ENCODE measurements at regions not wholly inside any gene's neighbourhood (a gene's known extent, or its start where the extent isn't known, plus 50 kb on each side); places are given as distances from the start of the nearest gene placed in this dataset.
"Not testable (repeated sequence)": the region's sequence is repeated elsewhere in the genome, so short reads cannot be mapped to it uniquely, and the experiment has no call there.

DNA sequence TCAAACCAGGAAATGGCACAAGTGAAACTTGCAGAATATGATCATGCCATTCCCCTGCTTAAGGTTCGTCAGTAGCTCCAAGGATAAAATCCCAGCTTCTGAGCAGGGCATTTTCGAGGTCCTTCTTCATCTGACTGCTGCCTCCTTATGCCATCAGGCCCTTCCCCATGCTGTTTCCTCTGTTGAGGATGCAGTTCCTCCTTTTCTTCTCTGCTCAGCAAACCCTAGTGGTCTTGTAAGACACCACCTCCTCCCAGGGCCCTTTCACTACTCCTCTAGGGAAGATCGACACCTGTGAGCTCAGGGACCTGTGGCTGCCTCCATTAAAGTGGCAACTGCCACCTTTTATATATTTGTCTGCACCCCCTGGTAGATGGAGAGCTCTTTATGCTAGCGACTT lies 62.1 kb upstream of the JUN start:
- Histone ChIP-seq H3K9ac (ENCODE audit: insufficient read length, low read depth) (no peak overlapping the region), H3K4me1 (ENCODE audit: insufficient read depth, insufficient read length) (peaks cover 5% of the 10 kb centered on the region), H3K36me3 (ENCODE audit: insufficient read depth, insufficient read length, low read length) (no peaks in the 10 kb centered on the region), H3K9me3 (ENCODE audit: insufficient read depth, low read length) (no peaks in the 10 kb centered on the region), H3K27me3 (ENCODE audit: insufficient read depth, insufficient read length) (no peaks in the 10 kb centered on the region), H3K4me3 (ENCODE audit: insufficient read length, low read depth) (no peak overlapping the region)
- no peak for TF ChIP-seq ZNF274 (IDR thresholded peaks at IDR 0.05; ENCODE audit: low read depth, low read length)
- no peak for TF ChIP-seq YY1 (IDR thresholded peaks at IDR 0.05; ENCODE audit: insufficient read depth, insufficient read length)
- no peak for TF ChIP-seq SUZ12 (IDR thresholded peaks at IDR 0.05; ENCODE audit: extremely low read depth, insufficient read depth, insufficient read length)
- DNase-seq (ENCODE audit: low read depth, low spot score): no peak

DNA sequence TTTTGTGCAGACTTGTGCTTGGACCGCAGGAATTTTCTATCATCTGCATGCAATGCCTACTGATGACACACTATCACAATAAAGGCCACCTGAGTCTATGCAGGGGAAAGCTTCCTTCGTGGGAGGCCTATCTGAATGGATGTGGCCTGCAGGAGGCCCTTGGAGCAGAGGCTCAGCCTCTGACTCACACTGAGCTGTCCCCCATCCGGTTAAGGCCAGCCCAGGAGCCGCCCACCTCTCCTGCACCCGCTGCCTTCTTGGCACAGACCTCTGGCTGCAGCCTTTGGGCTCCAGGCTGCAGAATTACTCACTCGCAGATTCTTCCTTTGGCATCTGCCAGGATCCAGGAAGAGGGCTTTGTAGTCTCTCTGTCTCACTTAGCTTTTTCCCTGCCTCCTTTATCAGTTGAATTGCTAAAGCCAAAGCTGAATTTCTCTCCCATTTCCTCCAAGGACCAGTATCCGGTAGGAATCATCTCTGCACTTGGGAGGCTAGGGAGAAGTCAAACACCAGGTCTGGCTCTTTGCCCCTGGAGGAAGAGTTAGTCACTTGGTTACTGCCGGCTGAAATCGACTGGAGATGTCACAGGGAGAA lies 65.1 kb upstream of the JUN start:
- Histone ChIP-seq H3K27me3 (ENCODE audit: insufficient read depth, insufficient read length) (no peaks in the 10 kb centered on the region), H3K9ac (ENCODE audit: insufficient read length, low read depth) (no peak overlapping the region), H3K4me3 (ENCODE audit: insufficient read length, low read depth) (no peak overlapping the region), H3K4me1 (ENCODE audit: insufficient read depth, insufficient read length) (peaks cover 5% of the 10 kb centered on the region), H3K9me3 (ENCODE audit: insufficient read depth, low read length) (no peaks in the 10 kb centered on the region), H3K36me3 (ENCODE audit: insufficient read depth, insufficient read length, low read length) (no peaks in the 10 kb centered on the region)
- no peak for TF ChIP-seq ZNF274 (IDR thresholded peaks at IDR 0.05; ENCODE audit: low read depth, low read length)
- TF ChIP-seq SUZ12 (IDR thresholded peaks at IDR 0.05; ENCODE audit: extremely low read depth, insufficient read depth, insufficient read length): no peak
- TF ChIP-seq YY1 (IDR thresholded peaks at IDR 0.05; ENCODE audit: insufficient read depth, insufficient read length): no peak
- DNase-seq (ENCODE audit: low read depth, low spot score): peak; percentile 36

DNA sequence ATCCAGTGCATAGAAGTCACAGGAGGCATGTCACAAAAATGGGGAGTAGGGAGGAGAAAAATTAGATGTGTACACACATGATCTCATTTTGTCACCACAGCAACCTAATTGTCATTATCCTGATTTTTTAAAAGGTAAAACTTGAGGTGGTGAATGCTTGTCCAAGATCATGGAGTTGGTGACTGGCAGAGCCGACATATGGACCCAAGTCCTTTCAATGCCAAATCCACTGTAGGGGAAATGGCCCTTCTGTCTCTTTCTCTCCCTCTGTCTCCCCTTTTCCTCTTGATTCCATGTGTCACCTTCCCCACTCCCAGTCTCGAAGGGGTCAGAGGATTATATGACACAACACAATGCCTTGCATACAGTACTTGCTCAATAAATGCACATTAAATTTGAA lies 65.7 kb upstream of the JUN start:
- Histone ChIP-seq H3K9me3 (ENCODE audit: insufficient read depth, low read length) (no peaks in the 10 kb centered on the region), H3K9ac (ENCODE audit: insufficient read length, low read depth) (no peak overlapping the region), H3K4me1 (ENCODE audit: insufficient read depth, insufficient read length) (peaks cover 5% of the 10 kb centered on the region), H3K4me3 (ENCODE audit: insufficient read length, low read depth) (no peak overlapping the region), H3K27me3 (ENCODE audit: insufficient read depth, insufficient read length) (no peaks in the 10 kb centered on the region), H3K36me3 (ENCODE audit: insufficient read depth, insufficient read length, low read length) (no peaks in the 10 kb centered on the region)
- no peak for DNase-seq (ENCODE audit: low read depth, low spot score)
- TF ChIP-seq SUZ12 (IDR thresholded peaks at IDR 0.05; ENCODE audit: extremely low read depth, insufficient read depth, insufficient read length) (no peak), YY1 (IDR thresholded peaks at IDR 0.05; ENCODE audit: insufficient read depth, insufficient read length) (no peak), ZNF274 (IDR thresholded peaks at IDR 0.05; ENCODE audit: low read depth, low read length) (no peak)

DNA sequence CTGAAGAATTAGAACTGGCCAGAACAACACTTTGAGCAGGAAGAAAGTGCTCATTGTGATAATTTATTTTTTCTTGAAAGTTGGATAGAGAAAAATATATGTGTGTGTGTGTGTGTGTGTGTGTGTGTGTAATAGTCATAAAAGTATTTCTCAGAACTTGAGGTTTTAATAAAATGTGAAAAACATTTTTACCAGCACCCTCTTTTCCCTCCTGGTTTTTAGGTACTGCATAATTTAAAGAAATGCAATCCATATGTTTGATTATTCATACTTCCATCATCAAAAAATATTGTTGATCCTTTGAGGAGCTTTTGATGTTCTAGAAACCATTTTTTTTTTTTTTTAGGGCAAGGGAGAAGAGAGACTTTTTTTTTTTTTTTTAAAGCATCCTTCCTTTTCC lies 66.8 kb upstream of the JUN start:
- Histone ChIP-seq H3K9ac (ENCODE audit: insufficient read length, low read depth) (no peak overlapping the region), H3K4me1 (ENCODE audit: insufficient read depth, insufficient read length) (peaks cover 5% of the 10 kb centered on the region), H3K9me3 (ENCODE audit: insufficient read depth, low read length) (no peaks in the 10 kb centered on the region), H3K4me3 (ENCODE audit: insufficient read length, low read depth) (no peak overlapping the region), H3K27me3 (ENCODE audit: insufficient read depth, insufficient read length) (no peaks in the 10 kb centered on the region), H3K36me3 (ENCODE audit: insufficient read depth, insufficient read length, low read length) (no peaks in the 10 kb centered on the region)
- no peak for DNase-seq (ENCODE audit: low read depth, low spot score)
- no peak for TF ChIP-seq SUZ12 (IDR thresholded peaks at IDR 0.05; ENCODE audit: extremely low read depth, insufficient read depth, insufficient read length)
- no peak for TF ChIP-seq ZNF274 (IDR thresholded peaks at IDR 0.05; ENCODE audit: low read depth, low read length)

DNA sequence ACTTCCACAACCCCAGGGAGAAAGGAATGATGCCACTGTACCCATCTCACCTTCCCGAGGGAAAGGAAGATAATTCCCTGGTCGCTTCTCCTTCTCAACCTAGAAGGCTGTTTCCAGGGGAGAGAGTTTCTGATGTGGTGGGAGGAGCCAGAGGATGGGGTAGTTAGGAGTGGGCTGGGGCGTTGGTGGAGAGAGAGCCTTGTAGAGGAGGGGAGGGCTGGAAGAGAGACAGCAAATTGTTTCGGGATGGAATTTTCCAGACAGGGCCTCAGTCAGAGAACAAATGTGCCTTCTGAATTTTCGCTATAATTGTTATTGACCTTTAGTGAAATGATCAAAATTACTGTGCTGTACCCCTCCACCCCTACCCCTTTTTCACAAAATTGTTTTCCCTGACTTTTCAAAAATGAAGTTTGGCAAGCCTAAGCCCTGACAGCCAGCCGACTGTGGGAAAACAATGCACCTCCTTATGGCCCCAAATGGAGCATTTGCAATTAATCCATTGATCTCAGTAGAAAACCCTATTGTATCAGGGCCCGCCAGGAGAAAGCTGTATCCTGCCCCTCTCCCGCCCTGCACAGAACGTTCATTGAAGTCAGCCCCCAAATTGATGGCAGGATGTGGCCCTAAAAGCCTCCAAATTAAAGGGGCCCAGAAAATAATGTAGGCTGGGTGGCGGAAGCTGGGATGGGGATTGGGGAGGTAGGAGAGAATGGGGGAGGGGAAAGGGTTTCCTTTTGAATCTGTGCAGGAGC lies 69.1 kb upstream of the JUN start:
- H3K9me3 ChIP-seq (ENCODE audit: insufficient read depth, low read length): no peaks in the 10 kb centered on the region
- no peak for DNase-seq (ENCODE audit: low read depth, low spot score)
- no peak for TF ChIP-seq YY1 (IDR thresholded peaks at IDR 0.05; ENCODE audit: insufficient read depth, insufficient read length)
- TF ChIP-seq ZNF274 (IDR thresholded peaks at IDR 0.05; ENCODE audit: low read depth, low read length): no peak
- no peak for TF ChIP-seq SUZ12 (IDR thresholded peaks at IDR 0.05; ENCODE audit: extremely low read depth, insufficient read depth, insufficient read length)
- H3K9ac ChIP-seq (ENCODE audit: insufficient read length, low read depth): no peak overlapping the region
- no peaks in the 10 kb centered on the region for H3K27me3 ChIP-seq (ENCODE audit: insufficient read depth, insufficient read length)
- peaks cover 5% of the 10 kb centered on the region for H3K4me1 ChIP-seq (ENCODE audit: insufficient read depth, insufficient read length)
- no peak overlapping the region for H3K4me3 ChIP-seq (ENCODE audit: insufficient read length, low read depth)
- no peaks in the 10 kb centered on the region for H3K36me3 ChIP-seq (ENCODE audit: insufficient read depth, insufficient read length, low read length)

DNA sequence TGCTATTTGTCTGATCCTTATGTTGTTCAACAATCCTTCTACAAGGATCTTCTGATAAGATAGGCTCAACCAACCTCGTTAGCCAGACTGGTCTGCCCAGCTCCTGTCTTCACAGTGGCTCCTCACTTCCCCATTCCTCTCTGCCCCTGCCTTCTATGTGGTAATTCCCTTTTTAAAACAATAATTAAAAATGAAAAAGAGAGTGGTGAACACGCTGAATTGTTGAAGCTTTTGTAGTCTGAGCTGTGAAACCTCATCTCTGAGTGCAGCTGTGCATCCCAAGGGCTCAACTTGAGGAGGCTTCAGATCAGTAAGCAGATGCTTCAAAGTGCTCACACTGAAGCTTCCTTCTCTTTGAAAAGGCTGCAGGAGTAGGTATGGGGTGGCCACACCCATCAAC lies 70.7 kb upstream of the JUN start:
- Histone ChIP-seq H3K9ac (ENCODE audit: insufficient read length, low read depth) (no peak overlapping the region), H3K4me3 (ENCODE audit: insufficient read length, low read depth) (no peak overlapping the region), H3K4me1 (ENCODE audit: insufficient read depth, insufficient read length) (no peaks in the 10 kb centered on the region), H3K36me3 (ENCODE audit: insufficient read depth, insufficient read length, low read length) (no peaks in the 10 kb centered on the region), H3K27me3 (ENCODE audit: insufficient read depth, insufficient read length) (no peaks in the 10 kb centered on the region), H3K9me3 (ENCODE audit: insufficient read depth, low read length) (no peaks in the 10 kb centered on the region)
- no peak for TF ChIP-seq YY1 (IDR thresholded peaks at IDR 0.05; ENCODE audit: insufficient read depth, insufficient read length)
- no peak for TF ChIP-seq ZNF274 (IDR thresholded peaks at IDR 0.05; ENCODE audit: low read depth, low read length)
- TF ChIP-seq SUZ12 (IDR thresholded peaks at IDR 0.05; ENCODE audit: extremely low read depth, insufficient read depth, insufficient read length): no peak
- no peak for DNase-seq (ENCODE audit: low read depth, low spot score)

DNA sequence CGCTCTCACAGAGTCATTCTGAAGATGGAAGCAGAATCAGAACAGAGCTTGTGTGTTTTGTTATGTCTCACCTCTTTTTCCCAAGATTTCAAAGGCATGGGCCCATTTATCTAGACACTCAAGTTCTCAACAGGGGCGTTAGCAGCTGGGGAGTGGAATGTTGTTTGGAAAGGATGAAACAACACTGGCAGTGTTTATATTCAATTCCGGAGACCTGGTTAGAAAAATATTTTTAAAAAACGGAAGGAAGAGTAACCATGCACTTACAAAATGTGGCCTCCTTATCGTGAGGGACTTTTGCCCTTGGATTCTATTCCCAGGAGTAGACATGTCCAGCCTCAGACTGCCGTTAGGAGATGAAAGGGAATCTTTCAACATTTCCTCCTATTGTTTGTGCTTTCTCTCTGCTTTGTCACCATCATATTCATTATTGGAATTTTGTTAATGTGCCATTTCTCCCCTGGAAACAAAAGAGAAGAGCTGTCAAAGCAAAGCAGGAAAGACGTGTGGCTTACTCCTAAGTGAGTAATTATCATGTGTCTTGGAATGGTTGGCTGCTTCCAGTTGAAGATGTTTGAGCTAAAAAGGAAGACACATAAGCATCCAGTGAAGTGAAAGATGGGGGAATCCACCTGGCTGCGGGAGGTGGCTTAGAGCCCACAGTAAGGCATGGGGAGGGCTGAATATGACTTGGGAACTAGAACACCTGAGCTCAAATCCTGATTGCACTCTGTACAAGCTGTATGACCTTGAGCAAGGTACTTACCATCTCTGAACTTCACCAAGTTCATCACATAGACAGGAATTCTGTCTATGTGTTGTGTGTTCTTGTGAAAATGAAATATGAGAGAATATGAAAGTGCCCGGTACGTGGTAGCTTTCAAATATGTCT lies 71.7 kb upstream of the JUN start:
- TF ChIP-seq SUZ12 (IDR thresholded peaks at IDR 0.05; ENCODE audit: extremely low read depth, insufficient read depth, insufficient read length) (no peak), ZNF274 (IDR thresholded peaks at IDR 0.05; ENCODE audit: low read depth, low read length) (no peak), YY1 (IDR thresholded peaks at IDR 0.05; ENCODE audit: insufficient read depth, insufficient read length) (no peak)

DNA sequence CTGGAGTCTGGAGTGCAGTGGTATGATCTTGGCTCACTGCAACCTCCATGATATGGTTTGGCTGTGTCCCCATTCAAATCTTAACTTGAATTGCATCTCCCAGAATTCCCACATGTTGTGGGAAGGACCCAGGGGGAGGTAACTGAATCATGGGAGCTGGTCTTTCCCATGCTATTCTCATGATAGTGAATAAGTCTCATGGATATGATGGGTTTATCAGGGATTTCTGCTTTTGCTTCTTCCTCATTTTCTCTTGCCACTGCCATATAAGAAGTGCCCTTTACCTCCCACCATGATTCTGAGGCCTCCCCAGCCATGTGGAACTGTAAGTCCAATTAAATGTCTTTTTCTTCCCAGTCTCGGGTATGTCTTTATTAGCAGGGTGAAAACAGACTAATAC lies 72.4 kb upstream of the JUN start:
- not testable (repeated sequence) for H3K27me3 ChIP-seq (ENCODE audit: insufficient read depth, insufficient read length); DNase-seq (ENCODE audit: low read depth, low spot score); H3K4me1 ChIP-seq (ENCODE audit: insufficient read depth, insufficient read length); H3K36me3 ChIP-seq (ENCODE audit: insufficient read depth, insufficient read length, low read length); H3K9ac ChIP-seq (ENCODE audit: insufficient read length, low read depth); H3K9me3 ChIP-seq (ENCODE audit: insufficient read depth, low read length); H3K4me3 ChIP-seq (ENCODE audit: insufficient read length, low read depth)

More for the DNA sequence above, 71.7 kb upstream of the JUN start:
- H3K9ac ChIP-seq (ENCODE audit: insufficient read length, low read depth): no peak overlapping the region
- no peaks in the 10 kb centered on the region for H3K27me3 ChIP-seq (ENCODE audit: insufficient read depth, insufficient read length)
- H3K4me3 ChIP-seq (ENCODE audit: insufficient read length, low read depth): no peak overlapping the region
- DNase-seq (ENCODE audit: low read depth, low spot score): no peak
- no peaks in the 10 kb centered on the region for H3K9me3 ChIP-seq (ENCODE audit: insufficient read depth, low read length)
- H3K4me1 ChIP-seq (ENCODE audit: insufficient read depth, insufficient read length): no peaks in the 10 kb centered on the region
- no peaks in the 10 kb centered on the region for H3K36me3 ChIP-seq (ENCODE audit: insufficient read depth, insufficient read length, low read length)
